ENCODE measurements at regions not wholly inside any gene's neighbourhood (a gene's known extent, or its start where the extent isn't known, plus 50 kb on each side); places are given as distances from the start of the nearest gene placed in this dataset.
A peak's percentile ranks its signal among the peaks of the same experiment; 100 is the strongest.
"Not testable (repeated sequence)": the region's sequence is repeated elsewhere in the genome, so short reads cannot be mapped to it uniquely, and the experiment has no call there.

- H3K4ac ChIP-seq (ENCODE audit: low read depth, low read length); H2BK5ac ChIP-seq (ENCODE audit: low read length); H3K79me2 ChIP-seq (ENCODE audit: control insufficient read depth, insufficient read depth, low read length); H2AK5ac ChIP-seq (ENCODE audit: low read length); H3K9ac ChIP-seq (ENCODE audit: low read length); H3K27me3 ChIP-seq (ENCODE audit: insufficient read depth, low read length, poor library complexity); H3K79me1 ChIP-seq (ENCODE audit: low read length); DNase-seq; H3K18ac ChIP-seq (ENCODE audit: low read length); H2BK15ac ChIP-seq (replicated peaks; ENCODE audit: low read depth); H3K27ac ChIP-seq (ENCODE audit: low read depth, low read length); H3K4me1 ChIP-seq (ENCODE audit: control insufficient read depth, low read depth, low read length); H3K4me3 ChIP-seq (ENCODE audit: low read length); H3K23ac ChIP-seq (ENCODE audit: low read length); H3K4me2 ChIP-seq (ENCODE audit: low read length); H4K5ac ChIP-seq (ENCODE audit: low read length); H3K36me3 ChIP-seq (ENCODE audit: control insufficient read depth, insufficient read depth, low read length); H4K8ac ChIP-seq (ENCODE audit: low read depth, low read length); H2BK120ac ChIP-seq (ENCODE audit: low read depth, low read length); H3K56ac ChIP-seq (ENCODE audit: low read length): not testable (repeated sequence)
- no CpG with 5 or more reads among the region's 3 CpGs for WGBS (ENCODE audit: extremely low coverage, insufficient coverage, low lambda C conversion rate)
Observed at GRCh38 chr5:71401564-71401963, 53.9 kb upstream of the BDP1 start.

DNA sequence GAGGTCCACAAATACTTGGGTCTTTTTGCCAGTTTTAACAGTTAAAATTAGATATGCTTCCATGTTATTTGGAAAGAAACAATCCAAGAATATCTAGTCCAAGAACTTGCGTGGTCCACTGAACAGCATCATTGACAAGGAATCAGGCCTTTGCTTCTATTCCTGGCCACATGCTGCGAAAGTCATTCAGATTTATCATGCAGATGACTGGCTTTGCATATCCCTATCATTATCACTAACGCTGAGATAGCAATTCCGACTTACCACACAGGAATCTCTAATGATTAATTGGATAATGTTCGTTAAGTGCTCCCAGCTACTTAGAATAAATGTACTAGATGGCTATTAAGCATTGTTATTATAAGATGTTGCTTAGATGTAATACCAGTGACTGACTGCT is 51.0 kb upstream of the BDP1 start:
- H3K9ac ChIP-seq (ENCODE audit: low read length); H3K36me3 ChIP-seq (ENCODE audit: control insufficient read depth, insufficient read depth, low read length); H3K4me3 ChIP-seq (ENCODE audit: low read length); H3K4me2 ChIP-seq (ENCODE audit: low read length); H2BK120ac ChIP-seq (ENCODE audit: low read depth, low read length); H3K18ac ChIP-seq (ENCODE audit: low read length); H2BK15ac ChIP-seq (replicated peaks; ENCODE audit: low read depth); H2AK5ac ChIP-seq (ENCODE audit: low read length); H3K56ac ChIP-seq (ENCODE audit: low read length); H3K27ac ChIP-seq (ENCODE audit: low read depth, low read length); H3K23ac ChIP-seq (ENCODE audit: low read length); H3K79me1 ChIP-seq (ENCODE audit: low read length); H3K4me1 ChIP-seq (ENCODE audit: control insufficient read depth, low read depth, low read length); H2BK5ac ChIP-seq (ENCODE audit: low read length); H4K5ac ChIP-seq (ENCODE audit: low read length); H4K8ac ChIP-seq (ENCODE audit: low read depth, low read length); H3K27me3 ChIP-seq (ENCODE audit: insufficient read depth, low read length, poor library complexity); H3K79me2 ChIP-seq (ENCODE audit: control insufficient read depth, insufficient read depth, low read length); H3K4ac ChIP-seq (ENCODE audit: low read depth, low read length): not testable (repeated sequence)
- no CpG with 5 or more reads among the region's 5 CpGs for WGBS (ENCODE audit: extremely low coverage, insufficient coverage, low lambda C conversion rate)
- DNase-seq = peak; percentile 81

- not testable (repeated sequence) for H2BK120ac ChIP-seq (ENCODE audit: low read depth, low read length); H3K36me3 ChIP-seq (ENCODE audit: control insufficient read depth, insufficient read depth, low read length); H3K56ac ChIP-seq (ENCODE audit: low read length); H3K4me3 ChIP-seq (ENCODE audit: low read length); H2BK5ac ChIP-seq (ENCODE audit: low read length); DNase-seq; H3K79me2 ChIP-seq (ENCODE audit: control insufficient read depth, insufficient read depth, low read length); H3K4ac ChIP-seq (ENCODE audit: low read depth, low read length); H2AK5ac ChIP-seq (ENCODE audit: low read length); H3K79me1 ChIP-seq (ENCODE audit: low read length); H3K23ac ChIP-seq (ENCODE audit: low read length); H4K8ac ChIP-seq (ENCODE audit: low read depth, low read length); H4K5ac ChIP-seq (ENCODE audit: low read length); H3K4me2 ChIP-seq (ENCODE audit: low read length); H2BK15ac ChIP-seq (replicated peaks; ENCODE audit: low read depth); H3K4me1 ChIP-seq (ENCODE audit: control insufficient read depth, low read depth, low read length); H3K27me3 ChIP-seq (ENCODE audit: insufficient read depth, low read length, poor library complexity); H3K9ac ChIP-seq (ENCODE audit: low read length); H3K27ac ChIP-seq (ENCODE audit: low read depth, low read length); H3K18ac ChIP-seq (ENCODE audit: low read length)
- WGBS (ENCODE audit: extremely low coverage, insufficient coverage, low lambda C conversion rate) = no CpG with 5 or more reads among the region's 2 CpGs
Observed at GRCh38 chr5:71404936-71405335, 50.5 kb upstream of the BDP1 start.

All from mesendoderm (in vitro differentiated cells).